GM12878 (cell line): ENCODE measurements at regions not wholly inside any gene's neighbourhood (a gene's known extent, or its start where the extent isn't known, plus 50 kb on each side); places are given as distances from the start of the nearest gene placed in this dataset.

Source experiments
- ATAC-seq: fragments of 200-7000 bp; cut with Tn5 transposase; 3 replicates; pipeline ENCODE4 v1.9.1; 2020; ENCODE audit warnings: mild to moderate bottlenecking, moderate library complexity
- BruUV-seq: library from RNA; stranded (reverse); fragments of 400-500 nt; replicated peaks from 2 replicates; lab custom pipeline; 2021; lab: Mats Ljungman, UMichigan
- CTCF ChIA-PET: fragments of 300-600 bp; sonication (Branson Sonifier 250); formaldehyde crosslinking; extraction: SDS; loops from one replicate; lab custom pipeline; 2021; ENCODE audit warnings: inconsistent platforms; lab: Yijun Ruan, JAX
- POLR2A ChIA-PET: fragments of 350-600 bp; formaldehyde crosslinking; extraction: SDS; loops from one replicate; lab custom pipeline; 2021; ENCODE audit warnings: inconsistent platforms; lab: Charles Lee
- RAD21 ChIA-PET: fragments of 300-600 bp; sonication (Branson Sonifier 250); formaldehyde crosslinking; loops from one replicate; lab custom pipeline; 2023; ENCODE audit warnings: antibody characterized with exemption; ENCODE audit not compliant: unreplicated experiment; lab: Charles Lee
- SMC1A ChIA-PET: fragments of 300-600 bp; sonication (Branson Sonifier 250); formaldehyde crosslinking; loops from one replicate; lab custom pipeline; 2023; ENCODE audit not compliant: unreplicated experiment, uncharacterized antibody; lab: Charles Lee
- DNase-seq: peaks from one replicate; pipeline ENCODE4 v3.0.0-alpha.2; 2011; ENCODE audit warnings: low read depth, low spot score
- FAIRE-seq: peaks from 3 replicates; lab custom pipeline; 2011; peaks lifted over from hg19 to GRCh38; lab: Jason Lieb, UNC
- H2AFZ ChIP-seq: 2 replicates; pipeline ENCODE4 v1.6.0; 2011; ENCODE audit warnings: low read depth, low read length, control low read depth; ENCODE audit not compliant: control insufficient read depth
- H3K27ac ChIP-seq: 2 replicates; pipeline ENCODE4 v1.5.1; 2011; ENCODE audit warnings: control low read depth; ENCODE audit not compliant: control insufficient read depth, insufficient read depth
- H3K27me3 ChIP-seq, 2 experiments: replicated peaks in 1 of 2; 2 replicates each; pipeline versions ENCODE4 v1.6.0 to v1.6.1; 2011; ENCODE audit warnings: low read length in 1 of 2; ENCODE audit not compliant: control insufficient read depth in 2 of 2, insufficient read depth in 2 of 2
- H3K36me3 ChIP-seq, 2 experiments: 2 replicates each; pipeline ENCODE4 v1.5.1; 2011; ENCODE audit warnings: low read length in 1 of 2; ENCODE audit not compliant: control insufficient read depth in 2 of 2, insufficient read depth in 2 of 2
- H3K4me1 ChIP-seq: 2 replicates; pipeline ENCODE4 v1.6.1; 2011; ENCODE audit warnings: mild to moderate bottlenecking, low read length, moderate library complexity, mixed read lengths; ENCODE audit not compliant: control insufficient read depth, insufficient read depth
- H3K4me2 ChIP-seq: 2 replicates; pipeline ENCODE4 v1.6.0; 2011; ENCODE audit warnings: control low read depth; ENCODE audit not compliant: control insufficient read depth, insufficient read depth
- H3K4me3 ChIP-seq: fragments of 200-600 bp; sonication (generic); 2 replicates; pipeline ENCODE4 v1.5.1; 2016
- H3K79me2 ChIP-seq: 2 replicates; pipeline ENCODE4 v1.6.0; 2011; ENCODE audit warnings: low read length; ENCODE audit not compliant: control insufficient read depth, insufficient read depth
- H3K9ac ChIP-seq: 2 replicates; pipeline ENCODE4 v1.8.0; 2011; ENCODE audit warnings: low read length, control low read depth, mixed read lengths; ENCODE audit not compliant: control insufficient read depth, insufficient read depth
- H3K9me3 ChIP-seq: replicated peaks from 3 replicates; pipeline ENCODE4 v1.5.1; 2011; ENCODE audit warnings: mild to moderate bottlenecking, low read length; ENCODE audit not compliant: control insufficient read depth, insufficient read depth
- H4K20me1 ChIP-seq: 2 replicates; pipeline ENCODE4 v1.6.0; 2011; ENCODE audit not compliant: control insufficient read depth, insufficient read depth
- ATF7 ChIP-seq: fragments of 450-650 bp; IDR thresholded peaks from 2 replicates; pipeline ENCODE4 v1.6.1; 2016; ENCODE audit warnings: low read depth, mild to moderate bottlenecking
- BMI1 ChIP-seq: fragments of 450-650 bp; IDR thresholded peaks from 2 replicates; pipeline ENCODE4 v1.6.1; 2016; ENCODE audit warnings: mild to moderate bottlenecking, moderate library complexity, borderline replicate concordance
- CREB1 ChIP-seq: IDR thresholded peaks from 2 replicates; pipeline ENCODE4 v1.6.1; 2012; ENCODE audit warnings: low read depth, mild to moderate bottlenecking, inconsistent platforms
- GABPA ChIP-seq: IDR thresholded peaks from 2 replicates; pipeline ENCODE4 v1.6.1; 2014; ENCODE audit warnings: antibody characterized with exemption, low read depth, mild to moderate bottlenecking, inconsistent platforms
- HDGF ChIP-seq: fragments of 450-650 bp; IDR thresholded peaks from 2 replicates; pipeline ENCODE4 v1.6.1; 2016; ENCODE audit warnings: antibody characterized with exemption
- JUND ChIP-seq: IDR thresholded peaks from 2 replicates; pipeline ENCODE4 v1.6.1; 2012; ENCODE audit warnings: low read depth, mild to moderate bottlenecking, low read length, improper control_type of control experiment, moderate library complexity
- KDM1A ChIP-seq: fragments of 200-600 bp; sonication (generic); IDR thresholded peaks from 2 replicates; pipeline ENCODE4 v1.6.1; 2016; ENCODE audit warnings: borderline replicate concordance
- NFXL1 ChIP-seq: fragments of 450-650 bp; IDR thresholded peaks from 2 replicates; pipeline ENCODE4 v1.6.1; 2017; ENCODE audit warnings: antibody characterized with exemption, mild to moderate bottlenecking, borderline replicate concordance
- NRF1 ChIP-seq: conservative IDR thresholded peaks from 2 replicates; pipeline ENCODE4 v1.6.1; 2011; ENCODE audit warnings: mild to moderate bottlenecking, low read depth, low read length, improper control_type of control experiment
- RBBP5 ChIP-seq: fragments of 200-600 bp; sonication (generic); conservative IDR thresholded peaks from 2 replicates; pipeline ENCODE4 v1.6.1; 2016
- RCOR1 ChIP-seq: conservative IDR thresholded peaks from 2 replicates; pipeline ENCODE4 v1.6.1; 2012; ENCODE audit warnings: low read depth, low read length, improper control_type of control experiment
- RELA ChIP-seq: fragments of 450-650 bp; IDR thresholded peaks from 2 replicates; pipeline ENCODE4 v1.8.0; 2014; ENCODE audit warnings: borderline replicate concordance; ENCODE audit not compliant: partially characterized antibody
- ZNF24 ChIP-seq: fragments of 450-650 bp; IDR thresholded peaks from 2 replicates; pipeline ENCODE4 v1.6.1; 2017; ENCODE audit warnings: antibody characterized with exemption, mild to moderate bottlenecking
- WGBS: methylation state at CpG from one replicate; pipeline ENCODE4 v1.1.6; 2016; ENCODE audit warnings: low lambda C conversion rate; ENCODE audit not compliant: insufficient replicate concordance, insufficient coverage; ENCODE audit errors: missing lambda C conversion rate; 5-methylcytosine and 5-hydroxymethylcytosine counted together
- in situ Hi-C: fragments of 300-500 bp; cut with MboI; formaldehyde crosslinking; loops from 9 replicates; pipeline ENCODE4 v1.14.3; 2018; ENCODE audit warnings: mixed read lengths
- intact Hi-C: fragments of 100-400 bp; cut with micrococcal nuclease; formaldehyde crosslinking; loops from one replicate; pipeline ENCODE4 v1.14.2; 2022; ENCODE audit not compliant: unreplicated experiment
- TF ChIP-seq, protein P1 (sequence below), 3 experiments: IDR thresholded peaks in 2 of 3; conservative IDR thresholded peaks in 1 of 3; 2 replicates each; pipeline ENCODE4 v1.5.1; 2011; ENCODE audit warnings: low read depth in 3 of 3, low read length in 3 of 3, mild to moderate bottlenecking in 3 of 3, control low read depth in 2 of 3, moderate library complexity in 2 of 3, inconsistent platforms in 1 of 3, mixed read lengths in 1 of 3; ENCODE audit not compliant: control insufficient read depth in 2 of 3, insufficient read depth in 1 of 3; ENCODE audit errors: extremely low read depth in 1 of 3
- TF ChIP-seq, protein P2 (sequence below): fragments of 450-650 bp; IDR thresholded peaks from 2 replicates; pipeline ENCODE4 v1.6.1; 2017; ENCODE audit warnings: borderline replicate concordance
- TF ChIP-seq, protein P3 (sequence below): fragments of 450-650 bp; IDR thresholded peaks from 2 replicates; pipeline ENCODE4 v1.6.1; 2018; ENCODE audit warnings: borderline replicate concordance, mild to moderate bottlenecking; ENCODE audit not compliant: partially characterized antibody
- TF ChIP-seq, protein P4 (sequence below): IDR thresholded peaks from 2 replicates; pipeline ENCODE4 v1.6.1; 2012; ENCODE audit warnings: low read length, inconsistent platforms

DNA sequence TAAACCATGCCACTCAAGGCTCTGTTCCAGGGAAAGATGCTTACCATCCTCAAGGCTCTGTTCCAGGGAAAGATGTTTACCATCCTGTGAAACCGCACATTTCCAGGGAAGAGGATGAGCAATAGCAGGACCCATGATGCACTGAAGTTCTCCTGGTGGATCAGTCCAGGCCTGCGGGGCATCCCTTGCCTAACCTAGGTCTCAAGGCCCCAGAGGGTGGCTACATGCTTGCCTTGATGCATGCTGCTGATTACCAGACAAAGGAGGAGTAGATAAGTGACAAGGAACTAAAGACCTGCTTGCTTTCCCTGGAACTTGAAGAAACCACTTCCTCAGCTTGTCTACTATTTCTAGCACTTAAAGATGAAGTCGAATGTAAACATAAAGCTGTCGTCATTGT, 111.0 kb upstream of the LINC00305 start:
- H3K4me3 ChIP-seq, result no peak overlapping the region
- TF ChIP-seq RELA (no peak), CREB1 (no peak), HDGF (no peak), NRF1 (no peak), GABPA (no peak), KDM1A (no peak), RBBP5 (no peak), BMI1 (no peak), JUND (no peak), ZNF24 (no peak), NFXL1 (no peak), RCOR1 (no peak), ATF7 (no peak)
- TF ChIP-seq, protein P1, sequence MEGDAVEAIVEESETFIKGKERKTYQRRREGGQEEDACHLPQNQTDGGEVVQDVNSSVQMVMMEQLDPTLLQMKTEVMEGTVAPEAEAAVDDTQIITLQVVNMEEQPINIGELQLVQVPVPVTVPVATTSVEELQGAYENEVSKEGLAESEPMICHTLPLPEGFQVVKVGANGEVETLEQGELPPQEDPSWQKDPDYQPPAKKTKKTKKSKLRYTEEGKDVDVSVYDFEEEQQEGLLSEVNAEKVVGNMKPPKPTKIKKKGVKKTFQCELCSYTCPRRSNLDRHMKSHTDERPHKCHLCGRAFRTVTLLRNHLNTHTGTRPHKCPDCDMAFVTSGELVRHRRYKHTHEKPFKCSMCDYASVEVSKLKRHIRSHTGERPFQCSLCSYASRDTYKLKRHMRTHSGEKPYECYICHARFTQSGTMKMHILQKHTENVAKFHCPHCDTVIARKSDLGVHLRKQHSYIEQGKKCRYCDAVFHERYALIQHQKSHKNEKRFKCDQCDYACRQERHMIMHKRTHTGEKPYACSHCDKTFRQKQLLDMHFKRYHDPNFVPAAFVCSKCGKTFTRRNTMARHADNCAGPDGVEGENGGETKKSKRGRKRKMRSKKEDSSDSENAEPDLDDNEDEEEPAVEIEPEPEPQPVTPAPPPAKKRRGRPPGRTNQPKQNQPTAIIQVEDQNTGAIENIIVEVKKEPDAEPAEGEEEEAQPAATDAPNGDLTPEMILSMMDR (IDR thresholded peaks at IDR 0.05 in 2 of 3, conservative IDR thresholded peaks at IDR 0.05 in 1 of 3; ENCODE audit: control insufficient read depth in 2 of 3, extremely low read depth in 1 of 3, insufficient read depth in 1 of 3, low read depth in 3 of 3, low read length in 3 of 3), result no peak
- TF ChIP-seq, protein P2, sequence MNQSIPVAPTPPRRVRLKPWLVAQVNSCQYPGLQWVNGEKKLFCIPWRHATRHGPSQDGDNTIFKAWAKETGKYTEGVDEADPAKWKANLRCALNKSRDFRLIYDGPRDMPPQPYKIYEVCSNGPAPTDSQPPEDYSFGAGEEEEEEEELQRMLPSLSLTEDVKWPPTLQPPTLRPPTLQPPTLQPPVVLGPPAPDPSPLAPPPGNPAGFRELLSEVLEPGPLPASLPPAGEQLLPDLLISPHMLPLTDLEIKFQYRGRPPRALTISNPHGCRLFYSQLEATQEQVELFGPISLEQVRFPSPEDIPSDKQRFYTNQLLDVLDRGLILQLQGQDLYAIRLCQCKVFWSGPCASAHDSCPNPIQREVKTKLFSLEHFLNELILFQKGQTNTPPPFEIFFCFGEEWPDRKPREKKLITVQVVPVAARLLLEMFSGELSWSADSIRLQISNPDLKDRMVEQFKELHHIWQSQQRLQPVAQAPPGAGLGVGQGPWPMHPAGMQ, result no peak
- TF ChIP-seq, protein P3, sequence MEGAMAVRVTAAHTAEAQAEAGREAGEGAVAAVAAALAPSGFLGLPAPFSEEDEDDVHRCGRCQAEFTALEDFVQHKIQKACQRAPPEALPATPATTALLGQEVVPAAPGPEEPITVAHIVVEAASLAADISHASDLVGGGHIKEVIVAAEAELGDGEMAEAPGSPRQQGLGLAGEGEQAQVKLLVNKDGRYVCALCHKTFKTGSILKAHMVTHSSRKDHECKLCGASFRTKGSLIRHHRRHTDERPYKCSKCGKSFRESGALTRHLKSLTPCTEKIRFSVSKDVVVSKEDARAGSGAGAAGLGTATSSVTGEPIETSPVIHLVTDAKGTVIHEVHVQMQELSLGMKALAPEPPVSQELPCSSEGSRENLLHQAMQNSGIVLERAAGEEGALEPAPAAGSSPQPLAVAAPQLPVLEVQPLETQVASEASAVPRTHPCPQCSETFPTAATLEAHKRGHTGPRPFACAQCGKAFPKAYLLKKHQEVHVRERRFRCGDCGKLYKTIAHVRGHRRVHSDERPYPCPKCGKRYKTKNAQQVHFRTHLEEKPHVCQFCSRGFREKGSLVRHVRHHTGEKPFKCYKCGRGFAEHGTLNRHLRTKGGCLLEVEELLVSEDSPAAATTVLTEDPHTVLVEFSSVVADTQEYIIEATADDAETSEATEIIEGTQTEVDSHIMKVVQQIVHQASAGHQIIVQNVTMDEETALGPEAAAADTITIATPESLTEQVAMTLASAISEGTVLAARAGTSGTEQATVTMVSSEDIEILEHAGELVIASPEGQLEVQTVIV, result no peak
- TF ChIP-seq, protein P4, sequence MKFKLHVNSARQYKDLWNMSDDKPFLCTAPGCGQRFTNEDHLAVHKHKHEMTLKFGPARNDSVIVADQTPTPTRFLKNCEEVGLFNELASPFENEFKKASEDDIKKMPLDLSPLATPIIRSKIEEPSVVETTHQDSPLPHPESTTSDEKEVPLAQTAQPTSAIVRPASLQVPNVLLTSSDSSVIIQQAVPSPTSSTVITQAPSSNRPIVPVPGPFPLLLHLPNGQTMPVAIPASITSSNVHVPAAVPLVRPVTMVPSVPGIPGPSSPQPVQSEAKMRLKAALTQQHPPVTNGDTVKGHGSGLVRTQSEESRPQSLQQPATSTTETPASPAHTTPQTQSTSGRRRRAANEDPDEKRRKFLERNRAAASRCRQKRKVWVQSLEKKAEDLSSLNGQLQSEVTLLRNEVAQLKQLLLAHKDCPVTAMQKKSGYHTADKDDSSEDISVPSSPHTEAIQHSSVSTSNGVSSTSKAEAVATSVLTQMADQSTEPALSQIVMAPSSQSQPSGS, result no peak
- TF ChIP-seq, all 136 proteins: peak for 0
- ChIA-PET POLR2A (no interaction called here), SMC1A (no interaction called here), RAD21 (no interaction called here), CTCF (no interaction called here)
- FAIRE-seq (no peak), DNase-seq (no peak), ATAC-seq (no peak)
- WGBS, result 15% methylated on average over 4 of the region's 4 CpGs
- H3K4me1 ChIP-seq, result no peaks in the 10 kb centered on the region
- intact Hi-C loops (no loop called here), in situ Hi-C loops (no loop called here)
- H3K36me3 ChIP-seq, result no peaks in the 10 kb centered on the region
- no peak overlapping the region for H2AFZ ChIP-seq
- no peaks in the 10 kb centered on the region for H3K9me3 ChIP-seq
- no peak overlapping the region for H3K27ac ChIP-seq
- BruUV-seq, result no TSS peak
- H3K4me2 ChIP-seq, result no peak overlapping the region
- H3K27me3 ChIP-seq, result no peaks in the 10 kb centered on the region; a peak in 1 of 4 replicates
- no peaks in the 10 kb centered on the region for H4K20me1 ChIP-seq
- no peaks in the 10 kb centered on the region for H3K79me2 ChIP-seq
- H3K9ac ChIP-seq, result no peak overlapping the region
